ENCODE measurements at regions not wholly inside any gene's neighbourhood (a gene's known extent, or its start where the extent isn't known, plus 50 kb on each side); places are given as distances from the start of the nearest gene placed in this dataset.
"Not testable (repeated sequence)": the region's sequence is repeated elsewhere in the genome, so short reads cannot be mapped to it uniquely, and the experiment has no call there.

- not testable (repeated sequence) for H3K36me3 ChIP-seq (replicated peaks; ENCODE audit: control insufficient read depth, insufficient read depth, low read length); H3K27me3 ChIP-seq (ENCODE audit: control insufficient read depth, insufficient read depth, low read length); DNase-seq; H3K4me3 ChIP-seq (ENCODE audit: insufficient read depth, low read depth, low read length)
Observed at GRCh38 chr16:46381344-46381743, 239.8 kb downstream of the SHCBP1 start.
